C4-2B (cell line): ENCODE measurements at regions not wholly inside any gene's neighbourhood (a gene's known extent, or its start where the extent isn't known, plus 50 kb on each side); places are given as distances from the start of the nearest gene placed in this dataset.

Experiments used
- ZFX ChIP-seq: fragments of 450-650 bp; IDR thresholded peaks from 2 replicates; pipeline ENCODE4 v1.6.1; 2017
- TF ChIP-seq, protein P1 (sequence below): fragments of 450-650 bp; conservative IDR thresholded peaks from 2 replicates; pipeline ENCODE4 v1.5.1; 2017; ENCODE audit warnings: mild to moderate bottlenecking

DNA sequence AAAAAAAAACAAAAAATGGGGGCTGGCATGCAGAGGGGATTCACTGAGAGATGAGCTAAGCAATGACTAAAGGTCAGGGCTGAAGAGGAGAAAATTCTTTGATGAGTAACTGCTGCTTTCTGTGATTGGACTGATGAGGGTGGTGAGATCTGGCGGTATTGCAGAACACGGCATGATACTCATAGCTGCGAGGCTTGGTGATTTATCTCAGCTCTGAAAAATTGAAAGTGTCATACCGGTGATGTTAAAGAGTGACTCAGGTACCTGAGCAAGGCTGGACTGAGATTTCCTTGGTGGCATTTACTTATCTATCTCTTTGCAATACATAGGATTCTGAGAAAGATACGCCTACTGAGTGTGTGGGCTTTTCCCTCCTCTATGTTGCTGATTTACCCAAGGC is 204.1 kb upstream of the DDX53 start:
- TF ChIP-seq, protein P1, sequence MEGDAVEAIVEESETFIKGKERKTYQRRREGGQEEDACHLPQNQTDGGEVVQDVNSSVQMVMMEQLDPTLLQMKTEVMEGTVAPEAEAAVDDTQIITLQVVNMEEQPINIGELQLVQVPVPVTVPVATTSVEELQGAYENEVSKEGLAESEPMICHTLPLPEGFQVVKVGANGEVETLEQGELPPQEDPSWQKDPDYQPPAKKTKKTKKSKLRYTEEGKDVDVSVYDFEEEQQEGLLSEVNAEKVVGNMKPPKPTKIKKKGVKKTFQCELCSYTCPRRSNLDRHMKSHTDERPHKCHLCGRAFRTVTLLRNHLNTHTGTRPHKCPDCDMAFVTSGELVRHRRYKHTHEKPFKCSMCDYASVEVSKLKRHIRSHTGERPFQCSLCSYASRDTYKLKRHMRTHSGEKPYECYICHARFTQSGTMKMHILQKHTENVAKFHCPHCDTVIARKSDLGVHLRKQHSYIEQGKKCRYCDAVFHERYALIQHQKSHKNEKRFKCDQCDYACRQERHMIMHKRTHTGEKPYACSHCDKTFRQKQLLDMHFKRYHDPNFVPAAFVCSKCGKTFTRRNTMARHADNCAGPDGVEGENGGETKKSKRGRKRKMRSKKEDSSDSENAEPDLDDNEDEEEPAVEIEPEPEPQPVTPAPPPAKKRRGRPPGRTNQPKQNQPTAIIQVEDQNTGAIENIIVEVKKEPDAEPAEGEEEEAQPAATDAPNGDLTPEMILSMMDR: no peak
- no peak for TF ChIP-seq ZFX
